Neural cell (in vitro differentiated cells): ENCODE measurements at regions not wholly inside any gene's neighbourhood (a gene's known extent, or its start where the extent isn't known, plus 50 kb on each side); places are given as distances from the start of the nearest gene placed in this dataset.

Source experiments
- H2AFZ ChIP-seq: fragments of 200-600, 300-800 bp; sonication (generic), shearing (Covaris generic); 2 replicates; pipeline ENCODE4 v1.6.0; 2014; ENCODE audit warnings: low read depth, mild to moderate bottlenecking, antibody characterized with exemption, low read length, moderate library complexity
- H3F3A ChIP-seq: fragments of 200-600 bp; shearing (Covaris generic); 2 replicates; pipeline ENCODE4 v1.6.1; 2016; ENCODE audit warnings: mild to moderate bottlenecking, moderate library complexity, mixed read lengths, antibody characterized with exemption, low read length; ENCODE audit not compliant: insufficient read depth, poor library complexity, severe bottlenecking
- H3K27ac ChIP-seq: fragments of 200-600, 300-800 bp; sonication (generic), shearing (Covaris generic); 2 replicates; pipeline ENCODE4 v1.5.1; 2014; ENCODE audit warnings: mild to moderate bottlenecking, low read length, moderate library complexity
- H3K27me3 ChIP-seq: fragments of 300-800, 200-600 bp; sonication (generic), shearing (Covaris generic); 2 replicates; pipeline ENCODE4 v1.6.0; 2014; ENCODE audit warnings: mild to moderate bottlenecking, low read depth, low read length, moderate library complexity; ENCODE audit not compliant: insufficient read depth
- H3K36me3 ChIP-seq: fragments of 300-800, 200-600 bp; sonication (generic), shearing (Covaris generic); 2 replicates; pipeline ENCODE4 v1.5.1; 2014; ENCODE audit warnings: mild to moderate bottlenecking, antibody characterized with exemption, low read length, moderate library complexity; ENCODE audit not compliant: insufficient read depth
- H3K4me2 ChIP-seq: fragments of 300-800, 200-600 bp; sonication (generic), shearing (Covaris generic); 2 replicates; pipeline ENCODE4 v1.6.0; 2014; ENCODE audit warnings: mild to moderate bottlenecking, low read length
- H3K4me3 ChIP-seq: fragments of 300-800, 200-600 bp; sonication (generic), shearing (Covaris generic); 2 replicates; pipeline ENCODE4 v1.5.1; 2014; ENCODE audit warnings: mild to moderate bottlenecking, low read length, moderate library complexity
- H3K79me2 ChIP-seq: fragments of 200-600 bp; shearing (Covaris generic); replicated peaks from 2 replicates; pipeline ENCODE4 v1.6.0; 2014; ENCODE audit warnings: mild to moderate bottlenecking, low read length, moderate library complexity; ENCODE audit not compliant: insufficient read depth
- H3K9ac ChIP-seq: fragments of 300-800, 200-600 bp; sonication (generic), shearing (Covaris generic); 2 replicates; pipeline ENCODE4 v1.6.1; 2016; ENCODE audit warnings: mild to moderate bottlenecking, low read length, mixed read lengths
- H3K9me2 ChIP-seq: fragments of 200-600 bp; shearing (Covaris generic); 2 replicates; pipeline ENCODE4 v1.6.1; 2016; ENCODE audit warnings: mild to moderate bottlenecking, low read length, mixed read lengths; ENCODE audit not compliant: insufficient read depth
- H3K9me3 ChIP-seq: fragments of 200-600, 300-800 bp; sonication (generic), shearing (Covaris generic); 2 replicates; pipeline ENCODE4 v1.6.1; 2016; ENCODE audit warnings: mild to moderate bottlenecking, mixed run types, low read length, moderate library complexity, mixed read lengths
- H4K20me1 ChIP-seq: fragments of 200-600 bp; shearing (Covaris generic); 2 replicates; pipeline ENCODE4 v1.6.1; 2016; ENCODE audit warnings: mild to moderate bottlenecking, mixed run types; ENCODE audit not compliant: insufficient read depth
- CTCF ChIP-seq: fragments of 450-650 bp; IDR thresholded peaks from 2 replicates; pipeline ENCODE4 v1.5.1; 2014; ENCODE audit warnings: antibody characterized with exemption, mild to moderate bottlenecking, moderate library complexity; ENCODE audit not compliant: poor library complexity, severe bottlenecking
- EP300 ChIP-seq: fragments of 450-650 bp; conservative IDR thresholded peaks from 2 replicates; pipeline ENCODE4 v1.6.1; 2014; ENCODE audit warnings: antibody characterized with exemption, mild to moderate bottlenecking, moderate library complexity; ENCODE audit not compliant: poor library complexity, severe bottlenecking
- EZH2 ChIP-seq: fragments of 200-600, 300-800 bp; shearing (Covaris generic), sonication (generic); IDR thresholded peaks from 2 replicates; pipeline ENCODE4 v1.6.1; 2014; ENCODE audit warnings: antibody characterized with exemption, low read length, borderline replicate concordance, mild to moderate bottlenecking; ENCODE audit not compliant: insufficient read depth, poor library complexity, severe bottlenecking
- MXI1 ChIP-seq: fragments of 450-650 bp; conservative IDR thresholded peaks from 2 replicates; pipeline ENCODE4 v1.6.1; 2014; ENCODE audit warnings: antibody characterized with exemption, mild to moderate bottlenecking; ENCODE audit not compliant: poor library complexity, severe bottlenecking
- POLR2AphosphoS5 ChIP-seq: IDR thresholded peaks from 2 replicates; pipeline ENCODE4 v1.6.1; 2012
- RAD21 ChIP-seq: fragments of 450-650 bp; conservative IDR thresholded peaks from 2 replicates; pipeline ENCODE4 v1.6.1; 2014; ENCODE audit warnings: antibody characterized with exemption, mild to moderate bottlenecking, moderate library complexity
- REST ChIP-seq: IDR thresholded peaks from 2 replicates; pipeline ENCODE4 v1.6.1; 2012; ENCODE audit warnings: borderline replicate concordance
- SMC3 ChIP-seq: fragments of 450-650 bp; conservative IDR thresholded peaks from 2 replicates; pipeline ENCODE4 v1.6.1; 2014; ENCODE audit warnings: antibody characterized with exemption, mild to moderate bottlenecking, moderate library complexity; ENCODE audit not compliant: poor library complexity
- TAF1 ChIP-seq: IDR thresholded peaks from 2 replicates; pipeline ENCODE4 v1.6.1; 2012; ENCODE audit warnings: low read depth

- Histone ChIP-seq H2AFZ (no peak overlapping the region), H4K20me1 (no peaks in the 10 kb centered on the region), H3K27ac (no peak overlapping the region), H3F3A (no peaks in the 10 kb centered on the region), H3K9me2 (no peaks in the 10 kb centered on the region), H3K9me3 (no peaks in the 10 kb centered on the region), H3K79me2 (no peaks in the 10 kb centered on the region), H3K9ac (no peak overlapping the region), H3K4me2 (no peak overlapping the region), H3K4me3 (no peak overlapping the region), H3K36me3 (no peaks in the 10 kb centered on the region), H3K27me3 (no peaks in the 10 kb centered on the region)
- no peak for TF ChIP-seq SMC3
- TF ChIP-seq EP300 = peak; percentile 67
These were observed 598.2 kb upstream of the KLHL29 start for GRCh38 chr2:22786817-22787216.

GRCh38 chr2:22787745-22788144 lies 597.2 kb upstream of the KLHL29 start:
- TF ChIP-seq MXI1 (no peak), REST (no peak), TAF1 (no peak), SMC3 (no peak), RAD21 (no peak), POLR2AphosphoS5 (no peak), CTCF (no peak), EZH2 (no peak), EP300 (no peak)

More at GRCh38 chr2:22787745-22788144, 597.2 kb upstream of the KLHL29 start:
- Histone ChIP-seq H3K9me3 (no peaks in the 10 kb centered on the region), H3K4me3 (no peak overlapping the region), H3K4me2 (no peak overlapping the region), H3K9me2 (no peaks in the 10 kb centered on the region), H3F3A (no peaks in the 10 kb centered on the region), H3K27me3 (no peaks in the 10 kb centered on the region), H2AFZ (no peak overlapping the region), H3K27ac (no peak overlapping the region), H3K79me2 (no peaks in the 10 kb centered on the region), H3K9ac (no peak overlapping the region), H3K36me3 (no peaks in the 10 kb centered on the region), H4K20me1 (no peaks in the 10 kb centered on the region)
